Common myeloid progenitor, CD34-positive (primary cell): ENCODE measurements at regions not wholly inside any gene's neighbourhood (a gene's known extent, or its start where the extent isn't known, plus 50 kb on each side); places are given as distances from the start of the nearest gene placed in this dataset.

Source experiments
- CTCF ChIA-PET: fragments of 350-600 bp; sonication (Branson Sonifier 250); formaldehyde crosslinking; loops from one replicate; lab custom pipeline; 2021; ENCODE audit warnings: antibody characterized with exemption; lab: Charles Lee
- POLR2A ChIA-PET: fragments of 350-600 bp; sonication (Branson Sonifier 250); formaldehyde crosslinking; loops from one replicate; lab custom pipeline; 2021; ENCODE audit warnings: antibody characterized with exemption; lab: Charles Lee
- DNase-seq, 3 donors: peaks; one replicate each; pipeline versions ENCODE4 v3.0.0 to v3.0.0-alpha.2; 2013
- H3K27ac ChIP-seq, 2 experiments: 1 replicate in 1 of 2; 2 replicates in 1 of 2; pipeline ENCODE4 v1.7.0; 2013; ENCODE audit warnings: inconsistent platforms in 2 of 2, low read length in 2 of 2, mild to moderate bottlenecking in 2 of 2, low read depth in 1 of 2, moderate library complexity in 1 of 2; ENCODE audit not compliant: severe bottlenecking in 2 of 2, insufficient read depth in 1 of 2, poor library complexity in 1 of 2
- H3K27me3 ChIP-seq, 5 experiments: replicated peaks in 2 of 5; 1 replicate in 3 of 5; 2 replicates in 2 of 5; pipeline versions ENCODE4 v1.6.1 to v1.7.0; 2013; ENCODE audit warnings: low read length in 4 of 5, mild to moderate bottlenecking in 2 of 5, moderate library complexity in 2 of 5, inconsistent platforms in 1 of 5; ENCODE audit not compliant: insufficient read depth in 5 of 5, control insufficient read depth in 4 of 5
- H3K36me3 ChIP-seq, 4 experiments: 1 replicate in 2 of 4; 2 replicates in 2 of 4; pipeline versions ENCODE4 v1.6.1 to v1.7.0; 2013; ENCODE audit warnings: low read length in 3 of 4, control low read depth in 1 of 4, mild to moderate bottlenecking in 1 of 4; ENCODE audit not compliant: control insufficient read depth in 4 of 4, insufficient read depth in 4 of 4
- H3K4me1 ChIP-seq, 4 experiments: 1 replicate in 3 of 4; 2 replicates in 1 of 4; pipeline versions ENCODE4 v1.6.1 to v1.7.1; 2013; ENCODE audit warnings: low read length in 3 of 4, mild to moderate bottlenecking in 3 of 4, control low read depth in 1 of 4, inconsistent platforms in 1 of 4, moderate library complexity in 1 of 4; ENCODE audit not compliant: control insufficient read depth in 4 of 4, insufficient read depth in 4 of 4; ENCODE audit errors: control extremely low read depth in 1 of 4
- H3K4me3 ChIP-seq, 7 experiments: 1 replicate in 4 of 7; 2 replicates in 3 of 7; pipeline versions ENCODE4 v1.5.1 to v1.7.0; 2013; ENCODE audit warnings: mild to moderate bottlenecking in 7 of 7, low read length in 6 of 7, moderate library complexity in 6 of 7, inconsistent platforms in 2 of 7, low read depth in 2 of 7, control low read depth in 1 of 7; ENCODE audit not compliant: insufficient read depth in 4 of 7, control insufficient read depth in 1 of 7; ENCODE audit errors: extremely low read depth in 1 of 7
- H3K9me3 ChIP-seq, 5 experiments: 1 replicate in 4 of 5; 2 replicates in 1 of 5; pipeline versions ENCODE4 v1.6.1 to v1.7.1; 2013; ENCODE audit warnings: low read length in 4 of 5, mild to moderate bottlenecking in 2 of 5, inconsistent platforms in 1 of 5, low read depth in 1 of 5, moderate library complexity in 1 of 5; ENCODE audit not compliant: control insufficient read depth in 4 of 5, insufficient read depth in 2 of 5; ENCODE audit errors: control extremely low read depth in 1 of 5
- WGBS: methylation state at CpG from one replicate; pipeline ENCODE4 v1.1.5; 2013; ENCODE audit not compliant: insufficient coverage; 5-methylcytosine and 5-hydroxymethylcytosine counted together

DNA sequence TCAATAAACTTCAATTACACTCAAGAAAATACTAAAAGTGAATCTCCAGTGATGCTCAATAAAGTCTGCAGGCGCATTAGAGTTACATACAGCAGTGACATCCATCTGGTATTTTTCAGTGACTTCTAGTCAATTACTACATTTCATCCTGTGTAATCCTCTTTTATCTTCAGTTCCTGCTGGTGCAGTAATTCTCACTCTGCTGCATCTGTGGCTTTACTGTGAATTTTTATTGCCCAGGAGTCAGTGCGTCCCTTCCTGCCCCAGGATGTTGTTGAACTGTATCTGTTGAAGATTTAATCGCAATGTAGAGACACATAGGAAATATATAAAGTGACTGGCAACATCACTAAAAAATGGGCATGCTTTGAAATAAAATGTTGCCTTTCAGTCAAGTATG lies 196.3 kb upstream of the TMTC4 start:
- H3K36me3 ChIP-seq = no peaks in the 10 kb centered on the region
- POLR2A ChIA-PET = no interaction called here
- H3K27me3 ChIP-seq = peaks cover 0 to 2% (median 0%) of the 10 kb centered on the region in 5 experiments
- H3K27ac ChIP-seq = no peak overlapping the region
- CTCF ChIA-PET = no interaction called here
- H3K9me3 ChIP-seq = peaks cover 0 to 19% (median 10%) of the 10 kb centered on the region in 5 experiments
- no peak for DNase-seq
- H3K4me1 ChIP-seq = peaks cover 0 to 4% (median 0%) of the 10 kb centered on the region in 4 experiments
- WGBS = 76% methylated on average over 3 of the region's 3 CpGs
- no peak overlapping the region for H3K4me3 ChIP-seq

GRCh38 chr13:100860866-100861265 lies 186.3 kb upstream of the TMTC4 start:
- POLR2A ChIA-PET = no interaction called here
- no peaks in the 10 kb centered on the region for H3K4me1 ChIP-seq
- no peak overlapping the region for H3K4me3 ChIP-seq
- CTCF ChIA-PET = no interaction called here
- no peaks in the 10 kb centered on the region for H3K36me3 ChIP-seq
- no peak overlapping the region for H3K27ac ChIP-seq
- peaks cover 0 to 2% (median 0%) of the 10 kb centered on the region in 5 experiments for H3K27me3 ChIP-seq
- 94% methylated on average over 2 of the region's 4 CpGs for WGBS
- no peak for DNase-seq
- H3K9me3 ChIP-seq = no peaks in the 10 kb centered on the region

- DNase-seq = no peak
- CTCF ChIA-PET = no interaction called here
- H3K4me1 ChIP-seq = no peaks in the 10 kb centered on the region
- no peak overlapping the region for H3K27ac ChIP-seq
- H3K27me3 ChIP-seq = peaks cover 0 to 2% (median 0%) of the 10 kb centered on the region in 5 experiments
- no peak overlapping the region for H3K4me3 ChIP-seq
- H3K36me3 ChIP-seq = no peaks in the 10 kb centered on the region
- H3K9me3 ChIP-seq = no peaks in the 10 kb centered on the region
- POLR2A ChIA-PET = no interaction called here
- 96% methylated on average over 3 of the region's 5 CpGs for WGBS
Measured at GRCh38 chr13:100859861-100860260, 185.3 kb upstream of the TMTC4 start.

DNA sequence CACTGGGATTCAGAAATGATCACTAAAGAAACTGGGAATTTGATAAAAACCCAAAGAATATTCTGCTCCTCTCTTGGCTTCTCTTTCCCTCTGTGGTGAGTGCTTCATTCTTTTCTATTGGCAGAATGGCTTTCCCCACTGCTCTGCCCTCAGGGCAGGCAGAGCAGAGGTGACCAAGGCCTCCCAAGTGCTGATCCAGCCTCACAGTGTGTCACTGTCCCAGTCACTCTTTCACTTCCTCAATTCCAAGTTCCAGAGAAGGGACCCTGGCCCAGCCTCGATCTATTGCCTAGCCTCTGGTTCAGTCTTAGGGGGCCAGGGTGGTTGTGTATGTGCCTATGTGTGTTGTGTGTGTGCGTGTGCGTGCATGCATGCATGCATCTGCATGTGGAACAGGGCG lies 180.6 kb upstream of the TMTC4 start:
- WGBS = 92% methylated on average over 3 of the region's 4 CpGs
- no peak overlapping the region for H3K27ac ChIP-seq
- H3K9me3 ChIP-seq = no peaks in the 10 kb centered on the region
- H3K36me3 ChIP-seq = no peaks in the 10 kb centered on the region
- ChIA-PET POLR2A (no interaction called here), CTCF (no interaction called here)
- H3K4me1 ChIP-seq = no peaks in the 10 kb centered on the region
- H3K4me3 ChIP-seq = no peak overlapping the region
- DNase-seq = no peak
- H3K27me3 ChIP-seq = peaks cover 0 to 2% (median 0%) of the 10 kb centered on the region in 5 experiments

- no peak overlapping the region for H3K4me3 ChIP-seq
- no peaks in the 10 kb centered on the region for H3K27me3 ChIP-seq
- CTCF ChIA-PET = no interaction called here
- H3K36me3 ChIP-seq = no peaks in the 10 kb centered on the region
- WGBS = 46% methylated on average over 5 of the region's 6 CpGs
- POLR2A ChIA-PET = no interaction called here
- no peak for DNase-seq
- H3K27ac ChIP-seq = no peak overlapping the region
- H3K9me3 ChIP-seq = peaks cover 0 to 2% (median 0%) of the 10 kb centered on the region in 5 experiments
- no peaks in the 10 kb centered on the region for H3K4me1 ChIP-seq
Measured at GRCh38 chr13:100854006-100854405, 179.4 kb upstream of the TMTC4 start.

DNA sequence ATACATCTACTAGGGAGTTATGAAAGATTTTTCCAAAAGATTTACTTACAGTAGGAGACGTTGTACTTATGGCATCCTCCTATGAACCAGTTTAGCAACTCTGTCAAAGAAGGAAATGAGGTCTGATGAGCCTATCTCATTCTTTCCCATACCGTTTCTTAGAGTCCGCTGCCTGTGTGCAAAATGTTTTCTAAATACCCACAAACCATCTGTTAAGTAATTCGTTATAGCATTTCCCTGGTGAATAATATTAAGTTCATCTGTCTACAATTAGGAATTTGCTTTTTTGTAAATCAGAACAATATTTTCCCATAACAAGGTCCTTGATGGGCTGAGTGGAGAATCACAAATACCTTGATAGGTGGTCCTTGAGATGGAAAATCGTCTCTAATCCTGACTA lies 178.8 kb upstream of the TMTC4 start:
- Histone ChIP-seq H3K4me3 (no peak overlapping the region), H3K36me3 (no peaks in the 10 kb centered on the region), H3K27ac (no peak overlapping the region), H3K4me1 (no peaks in the 10 kb centered on the region), H3K9me3 (peaks cover 0 to 2% (median 0%) of the 10 kb centered on the region in 5 experiments), H3K27me3 (no peaks in the 10 kb centered on the region)
- POLR2A ChIA-PET = no interaction called here
- no peak for DNase-seq
- 75% methylated on average over 2 of the region's 5 CpGs for WGBS
- CTCF ChIA-PET = no interaction called here

- Histone ChIP-seq H3K36me3 (no peaks in the 10 kb centered on the region), H3K9me3 (peaks cover 0 to 2% (median 0%) of the 10 kb centered on the region in 5 experiments), H3K4me1 (no peaks in the 10 kb centered on the region), H3K27ac (no peak overlapping the region), H3K27me3 (no peaks in the 10 kb centered on the region), H3K4me3 (no peak overlapping the region)
- no peak for DNase-seq
- 82% methylated on average over 1 of the region's 1 CpG for WGBS
- ChIA-PET POLR2A (no interaction called here), CTCF (no interaction called here)
Measured at GRCh38 chr13:100852146-100852545, 177.6 kb upstream of the TMTC4 start.
